ENCODE measurements at regions not wholly inside any gene's neighbourhood (a gene's known extent, or its start where the extent isn't known, plus 50 kb on each side); places are given as distances from the start of the nearest gene placed in this dataset.
A peak's percentile ranks its signal among the peaks of the same experiment; 100 is the strongest.

- no peak for DNase-seq
These were observed 135.4 kb downstream of the BAMBI start for GRCh38 chr10:28812384-28813372.

DNA sequence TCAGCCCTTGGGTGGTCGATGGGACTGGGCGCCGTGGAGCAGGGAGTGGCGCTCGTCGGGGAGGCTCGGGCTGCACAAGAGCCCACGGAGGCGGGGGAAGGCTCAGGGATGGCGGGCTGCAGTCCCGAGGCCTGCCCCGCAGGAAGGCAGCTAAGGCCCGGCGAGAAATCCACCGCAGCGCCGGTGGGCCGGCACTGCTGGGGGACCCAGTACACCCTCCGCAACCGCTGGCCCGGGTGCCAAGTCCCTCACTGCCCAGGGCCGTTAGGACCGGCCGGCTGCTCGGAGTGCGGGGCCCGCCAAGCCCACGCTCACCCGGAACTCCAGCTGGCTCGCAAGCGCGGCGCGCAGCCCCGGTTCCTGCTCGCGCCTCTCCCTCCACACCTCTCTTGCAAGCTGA lies 138.4 kb downstream of the BAMBI start:
- DNase-seq, result no peak

DNA sequence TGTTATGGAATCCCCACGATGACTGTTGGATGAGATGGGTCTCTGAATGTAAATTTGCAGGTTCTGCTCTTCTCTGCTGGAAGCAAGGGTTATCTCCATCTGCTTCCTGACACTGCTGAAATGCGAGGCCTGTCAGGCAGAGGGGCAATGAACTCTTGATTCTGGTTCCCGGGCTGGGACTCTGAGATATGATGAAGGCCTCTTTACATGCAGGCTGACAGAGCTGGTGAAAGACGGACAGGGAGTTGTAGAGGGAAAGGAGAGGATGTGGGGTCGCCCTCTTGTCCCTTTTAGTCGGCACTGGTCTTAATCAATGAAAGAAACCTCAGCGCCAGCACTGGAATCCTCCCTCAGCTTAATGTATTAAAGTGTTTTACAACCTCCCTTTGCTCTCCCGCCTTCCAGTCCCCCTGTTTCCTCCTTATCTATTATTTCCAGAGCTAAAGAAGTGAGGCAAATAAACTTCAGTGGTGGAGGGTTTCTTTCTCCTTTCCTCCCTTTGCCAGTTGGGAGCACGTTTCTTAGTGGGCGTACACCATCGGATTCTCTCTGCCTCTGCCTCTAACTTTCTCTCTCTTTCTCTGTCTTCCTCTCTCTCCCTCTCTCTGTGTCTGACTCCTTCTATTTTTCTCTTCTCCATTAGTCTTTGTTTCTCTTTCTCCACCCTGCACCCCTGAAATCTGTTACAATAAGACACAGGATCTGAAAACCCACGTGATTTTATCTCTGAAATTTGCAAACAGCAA lies 145.6 kb downstream of the BAMBI start:
- DNase-seq, result no peak

DNA sequence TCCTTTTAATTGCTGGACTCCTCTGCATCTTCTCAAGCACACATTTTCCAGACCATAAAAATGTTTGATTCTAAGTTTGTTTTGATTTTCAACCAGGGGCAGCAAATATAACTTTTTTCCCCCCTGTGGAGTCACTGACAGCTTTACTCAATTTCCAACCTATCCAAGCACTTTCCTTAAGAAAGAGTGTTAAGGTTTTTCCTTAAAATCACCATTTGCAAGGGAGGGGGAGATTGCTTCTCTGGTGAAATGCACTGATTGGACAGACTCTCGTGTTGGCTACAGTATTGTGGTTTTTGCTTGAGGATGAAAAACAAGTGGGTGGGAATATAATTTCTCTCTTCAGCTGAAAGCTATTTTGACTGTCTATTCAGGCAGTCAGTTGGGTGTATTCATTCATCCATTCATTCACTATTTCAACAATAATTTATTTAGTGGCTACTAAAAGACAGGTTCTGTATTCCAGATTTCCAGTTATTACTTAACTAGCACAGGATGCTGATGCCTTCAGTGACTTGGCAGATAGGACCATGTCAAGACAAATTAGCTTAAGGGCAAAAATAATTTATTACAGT lies 146.3 kb downstream of the BAMBI start:
- no peak for DNase-seq

GRCh38 chr10:28833313-28833712 lies 156.0 kb downstream of the BAMBI start:
- DNase-seq, result no peak

- DNase-seq, result no peak
These were observed 159.1 kb downstream of the BAMBI start for GRCh38 chr10:28836435-28836743.

- DNase-seq, result peak; percentile 64
These were observed 160.5 kb downstream of the BAMBI start for GRCh38 chr10:28837613-28838390.

DNA sequence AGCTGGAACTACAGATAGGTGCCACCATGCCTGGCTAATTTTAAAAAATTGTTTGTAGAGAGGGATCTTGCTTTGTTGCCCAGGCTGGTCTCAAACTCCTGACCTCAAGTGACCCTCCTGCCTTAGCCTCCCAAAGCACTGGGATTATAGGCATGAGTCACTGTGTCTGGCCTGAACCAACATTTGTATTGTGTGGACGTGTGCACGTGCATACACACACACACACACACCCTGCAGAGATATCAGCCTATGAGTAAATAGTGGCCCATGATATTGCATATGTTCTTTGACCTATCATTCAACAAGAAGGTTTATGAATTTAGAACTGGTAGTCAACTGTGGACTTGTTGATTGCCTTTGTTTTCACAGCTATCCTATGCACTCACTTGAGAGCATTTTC lies 161.6 kb downstream of the BAMBI start:
- peak; percentile 56 for DNase-seq

GRCh38 chr10:28839600-28840007 lies 162.3 kb downstream of the BAMBI start:
- DNase-seq, result peak; percentile 77

DNA sequence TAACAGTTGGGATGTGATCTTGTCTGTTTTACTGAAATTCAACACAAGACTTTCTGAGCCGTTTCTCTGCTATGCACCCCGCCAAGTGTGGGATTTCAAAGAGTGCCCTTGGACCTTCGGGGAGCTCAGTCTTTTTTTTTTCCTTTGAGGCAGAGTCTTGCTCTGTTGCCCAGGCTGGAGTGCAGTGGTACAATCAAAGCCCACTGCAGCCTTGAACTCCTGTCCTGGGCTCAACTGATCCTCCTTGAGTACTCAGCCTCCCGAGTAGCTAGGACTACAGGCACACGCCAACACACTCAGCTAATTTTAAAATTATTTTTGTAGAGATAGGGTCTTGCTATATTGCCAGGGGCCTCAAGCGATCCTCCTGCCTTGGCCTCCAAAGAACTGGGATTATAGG lies 162.9 kb downstream of the BAMBI start:
- no peak for DNase-seq

DNA sequence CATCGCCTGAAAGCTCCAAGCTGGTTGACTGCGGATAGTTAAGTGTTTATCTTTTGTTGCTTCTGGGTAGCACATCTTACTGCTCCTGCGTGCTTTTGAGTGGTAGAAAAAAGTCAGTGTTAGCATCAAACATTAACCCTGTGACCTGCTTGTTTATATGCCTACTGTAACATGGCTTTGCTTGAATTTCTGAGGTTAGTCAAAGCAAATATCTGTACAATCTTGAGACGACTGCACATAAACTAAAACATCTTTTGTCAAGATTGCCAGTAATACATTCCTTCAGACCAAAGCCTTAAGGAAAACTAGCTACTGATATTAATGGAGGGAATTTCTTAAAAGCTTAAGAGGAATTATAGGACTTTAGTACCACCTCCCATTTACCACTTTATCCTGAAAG lies 163.7 kb downstream of the BAMBI start:
- DNase-seq, result peak; percentile 30

- peak; percentile 64 for DNase-seq
These were observed 164.3 kb downstream of the BAMBI start for GRCh38 chr10:28841625-28842024.

DNA sequence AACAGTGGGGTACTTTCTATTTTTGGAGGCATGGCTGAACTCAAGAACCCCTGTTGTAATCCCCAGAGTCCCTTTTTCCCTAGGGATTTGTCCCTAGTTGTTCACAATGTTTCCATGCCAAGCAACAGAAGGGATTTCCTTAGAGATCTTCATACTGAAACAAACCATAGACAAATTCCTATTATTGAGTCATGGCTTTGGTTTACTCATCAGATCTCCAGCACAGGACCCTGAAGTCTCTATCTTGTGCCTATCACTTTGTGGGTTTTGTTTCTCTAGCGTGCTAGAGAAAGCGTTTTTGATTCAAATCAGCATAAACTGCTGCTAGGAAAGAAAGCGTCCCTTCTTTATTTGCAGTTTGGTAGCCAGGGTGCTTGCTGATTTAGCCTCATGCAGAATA lies 165.0 kb downstream of the BAMBI start:
- peak; percentile 82 for DNase-seq

DNA sequence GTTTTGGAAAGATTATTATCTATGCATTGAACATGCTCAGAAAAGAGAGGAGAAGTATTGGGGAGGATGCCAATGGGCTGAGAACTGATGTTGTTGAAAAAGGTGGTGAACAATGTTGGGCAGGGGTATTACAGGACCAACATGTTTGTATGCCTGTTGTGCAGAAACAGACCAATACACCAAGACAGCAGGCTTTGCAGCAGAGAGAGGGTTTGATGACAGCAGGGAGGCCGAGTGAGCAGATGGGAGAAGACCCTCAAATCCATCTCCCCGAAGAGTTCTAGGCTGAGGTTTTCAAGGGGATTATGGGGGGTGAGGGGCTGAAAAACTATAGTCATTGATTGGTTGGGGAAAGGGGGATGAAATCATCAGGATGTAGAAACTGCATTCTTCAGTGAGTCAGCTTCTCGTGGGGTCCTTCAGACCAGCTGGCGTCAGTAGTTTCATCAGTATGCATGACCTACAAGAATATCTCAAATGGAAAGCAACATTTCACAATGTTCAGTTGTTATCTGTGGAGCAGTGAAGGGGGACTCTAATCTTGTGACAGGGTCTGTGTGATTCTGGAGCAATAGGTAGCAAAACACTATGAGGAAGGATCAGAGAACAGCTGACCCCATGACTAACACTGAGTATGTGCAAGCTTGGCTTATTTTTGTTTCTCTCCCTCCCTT lies 167.8 kb downstream of the BAMBI start:
- peak; percentile 64 for DNase-seq

DNA sequence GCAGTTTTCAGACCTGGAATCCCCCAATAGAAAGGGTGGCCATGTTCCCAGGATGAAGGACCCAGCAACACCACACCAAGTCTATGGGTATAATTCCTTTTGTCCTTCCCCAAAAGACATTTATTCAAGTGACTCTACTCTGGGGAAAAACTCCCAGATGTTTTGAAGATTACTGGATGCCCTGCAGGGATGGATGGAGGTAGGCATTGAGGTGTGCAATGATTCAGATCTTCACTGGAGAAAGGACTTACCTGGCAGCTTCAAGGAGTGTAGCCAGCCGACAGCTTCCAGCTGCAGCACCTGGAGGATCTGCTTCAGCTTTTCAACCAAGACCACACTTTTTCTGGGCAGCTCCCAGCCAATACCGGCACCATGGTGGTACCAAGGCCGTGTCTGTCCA lies 172.0 kb downstream of the BAMBI start:
- no peak for DNase-seq

- DNase-seq, result no peak
These were observed 172.5 kb downstream of the BAMBI start for GRCh38 chr10:28849821-28850220.

DNA sequence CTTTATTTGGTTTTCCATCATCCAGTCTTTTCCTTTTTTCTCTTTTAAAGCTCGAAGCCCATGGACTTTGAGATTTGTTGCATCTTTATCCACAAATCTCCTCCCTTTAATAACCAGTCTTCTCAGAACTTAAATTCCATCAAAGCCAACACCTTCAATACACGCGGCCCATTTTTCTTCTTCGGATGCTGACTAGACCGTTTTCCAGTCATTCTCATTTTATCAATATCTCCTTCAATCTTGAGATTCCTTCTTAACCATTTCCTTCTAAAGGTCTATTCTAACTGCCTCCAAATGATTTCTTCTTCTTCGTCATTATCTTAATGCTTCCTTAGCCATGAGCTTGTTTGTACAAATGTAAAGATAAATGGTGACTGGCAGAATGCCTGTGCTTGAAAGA lies 173.5 kb downstream of the BAMBI start:
- DNase-seq, result no peak

GRCh38 chr10:28853195-28853594 lies 175.9 kb downstream of the BAMBI start:
- DNase-seq, result peak; percentile 74

DNA sequence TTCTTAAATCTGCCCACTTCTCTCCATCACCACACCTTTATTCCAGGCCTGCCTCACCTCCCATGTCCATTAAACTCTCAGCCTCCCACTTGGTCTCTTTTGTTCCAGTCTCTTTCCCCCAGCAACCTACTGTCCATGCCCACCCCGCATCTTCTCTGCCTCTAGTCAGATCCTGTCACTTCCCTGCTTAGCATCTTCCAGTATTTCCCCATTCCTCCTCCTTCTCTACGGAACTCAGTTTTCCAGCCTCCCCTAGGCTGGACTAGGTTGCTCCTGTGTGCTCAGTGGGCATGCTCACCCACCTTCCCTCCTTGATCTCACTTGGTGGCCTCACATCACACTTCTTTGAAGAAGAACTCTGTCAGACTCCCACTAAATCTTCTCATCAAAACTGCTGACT lies 179.8 kb downstream of the BAMBI start:
- no peak for DNase-seq

GRCh38 chr10:28858646-28859045 lies 181.3 kb downstream of the BAMBI start:
- DNase-seq, result no peak

DNA sequence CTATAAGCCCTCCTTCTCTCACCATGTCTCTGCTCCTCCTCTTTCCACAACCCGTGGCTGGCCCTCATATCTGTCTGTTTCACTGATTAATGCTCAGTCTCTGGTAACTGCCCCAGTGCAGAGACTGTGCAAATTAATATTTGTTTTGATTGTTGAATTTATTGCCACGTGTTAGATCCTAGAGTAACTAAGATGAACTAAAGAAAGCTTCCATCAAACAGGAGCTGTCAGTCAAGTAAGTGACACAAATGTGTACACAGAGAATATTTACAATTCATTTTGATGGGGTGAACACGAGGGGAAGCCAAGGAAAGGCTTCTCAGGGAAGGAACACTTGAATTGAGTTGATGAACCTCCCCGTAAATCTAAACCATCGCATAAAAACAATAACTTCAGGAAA lies 182.5 kb downstream of the BAMBI start:
- DNase-seq, result no peak

DNA sequence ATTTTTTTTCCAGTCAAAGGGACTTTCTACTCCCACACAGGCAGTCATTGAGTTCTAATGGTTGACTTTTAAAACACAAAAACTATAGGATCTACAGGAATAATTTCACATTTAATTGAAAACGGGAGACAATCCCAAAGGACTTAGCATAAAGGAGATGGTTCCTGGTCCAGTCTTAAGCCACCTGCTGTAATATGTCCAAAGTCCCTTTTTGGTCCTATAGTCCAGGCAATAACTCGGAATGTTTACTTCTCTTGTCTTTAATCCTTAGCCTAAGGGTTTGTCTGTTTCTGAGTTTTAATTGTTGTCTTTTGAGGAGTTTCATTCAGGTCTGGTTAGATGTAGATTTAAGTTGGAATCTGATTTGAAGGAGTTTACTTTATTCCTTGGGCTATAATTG lies 184.9 kb downstream of the BAMBI start:
- DNase-seq, result no peak
